ACHN (cell line): ENCODE measurements at regions not wholly inside any gene's neighbourhood (a gene's known extent, or its start where the extent isn't known, plus 50 kb on each side); places are given as distances from the start of the nearest gene placed in this dataset.

Experiments used
- DNase-seq: peaks from one replicate; pipeline ENCODE4 v3.0.0-alpha.2; 2015
- in situ Hi-C: cut with HindIII; loops from 2 replicates; pipeline ENCODE4 v1.10.0; 2017; ENCODE audit warnings: low sequenced_read_pairs, low pct_ligation_motif_present, low pct_unique_long_range_greater_than_20kb

- DNase-seq, result no peak
- in situ Hi-C loops, result no loop called here
Observed at GRCh38 chr18:3397031-3397750, 52.8 kb upstream of the TGIF1 start.

- in situ Hi-C loops, result no loop called here
- DNase-seq, result no peak
Observed at GRCh38 chr18:3397786-3398185, 52.2 kb upstream of the TGIF1 start.
